ENCODE measurements at regions not wholly inside any gene's neighbourhood (a gene's known extent, or its start where the extent isn't known, plus 50 kb on each side); places are given as distances from the start of the nearest gene placed in this dataset.

- intact Hi-C loops (cut with micrococcal nuclease): no loop called here
- no peak for TF ChIP-seq CTCF (IDR thresholded peaks at IDR 0.05)
- 90% methylated on average over 3 of the region's 3 CpGs for WGBS (ENCODE audit: insufficient coverage)
Measured at GRCh38 chr3:31274326-31275024, 258.2 kb upstream of the STT3B start.

GRCh38 chr3:31275038-31275572 is 257.6 kb upstream of the STT3B start:
- H3K27ac Mint-ChIP-seq: no peak overlapping the region
- H3K4me1 Mint-ChIP-seq: peaks cover 0 to 6% of the 10 kb centered on the region in 2 donors
- ATAC-seq (no peak), DNase-seq (no peak)
- H3K9me3 Mint-ChIP-seq: no peaks in the 10 kb centered on the region
- no peaks in the 10 kb centered on the region for H3K9me3 ChIP-seq (ENCODE audit: control insufficient read depth, insufficient read depth, low read length)
- no peak overlapping the region for H3K4me3 ChIP-seq (ENCODE audit: low read length)
- no CpG with 5 or more reads among the region's 3 CpGs for WGBS (ENCODE audit: insufficient coverage)
- H3K27me3 Mint-ChIP-seq (ENCODE audit: low read depth in 2 of 2): peaks cover 5 to 24% of the 10 kb centered on the region in 2 donors
- H3K36me3 ChIP-seq (ENCODE audit: control insufficient read depth, insufficient read depth, low read length): no peaks in the 10 kb centered on the region
- no peaks in the 10 kb centered on the region for H3K36me3 Mint-ChIP-seq
- H3K27me3 ChIP-seq (ENCODE audit: control insufficient read depth, insufficient read depth, low read length): no peaks in the 10 kb centered on the region
- intact Hi-C loops (cut with micrococcal nuclease): no loop called here
- H3K4me1 ChIP-seq (ENCODE audit: control insufficient read depth, insufficient read depth, low read length): no peaks in the 10 kb centered on the region
- H3K4me3 Mint-ChIP-seq: no peak overlapping the region
- TF ChIP-seq CTCF (IDR thresholded peaks at IDR 0.05): no peak
- H3K27ac ChIP-seq (ENCODE audit: low read length): no peak overlapping the region

More at GRCh38 chr3:31274326-31275024, 258.2 kb upstream of the STT3B start:
- no peaks in the 10 kb centered on the region for H3K4me1 ChIP-seq (ENCODE audit: control insufficient read depth, insufficient read depth, low read length)
- no peaks in the 10 kb centered on the region for H3K27me3 ChIP-seq (ENCODE audit: control insufficient read depth, insufficient read depth, low read length)
- no peaks in the 10 kb centered on the region for H3K9me3 ChIP-seq (ENCODE audit: control insufficient read depth, insufficient read depth, low read length)
- Mint-ChIP-seq H3K9me3 (no peaks in the 10 kb centered on the region), H3K4me1 (peaks cover under 1 to 6% of the 10 kb centered on the region in 2 donors), H3K36me3 (no peaks in the 10 kb centered on the region), H3K27ac (no peak overlapping the region), H3K27me3 (ENCODE audit: low read depth in 2 of 2) (peaks cover 5 to 24% of the 10 kb centered on the region in 2 donors), H3K4me3 (no peak overlapping the region)
- H3K27ac ChIP-seq (ENCODE audit: low read length): no peak overlapping the region
- DNase-seq (no peak), ATAC-seq (no peak)
- H3K36me3 ChIP-seq (ENCODE audit: control insufficient read depth, insufficient read depth, low read length): no peaks in the 10 kb centered on the region
- H3K4me3 ChIP-seq (ENCODE audit: low read length): no peak overlapping the region

- H3K27ac ChIP-seq (ENCODE audit: low read length): no peak overlapping the region
- no peak overlapping the region for H3K4me3 Mint-ChIP-seq
- no peak overlapping the region for H3K4me3 ChIP-seq (ENCODE audit: low read length)
- intact Hi-C loops (cut with micrococcal nuclease): no loop called here
- H3K27ac Mint-ChIP-seq: no peak overlapping the region
- no peaks in the 10 kb centered on the region for H3K27me3 ChIP-seq (ENCODE audit: control insufficient read depth, insufficient read depth, low read length)
- DNase-seq: no peak
- no peaks in the 10 kb centered on the region for H3K36me3 Mint-ChIP-seq
- no peaks in the 10 kb centered on the region for H3K9me3 Mint-ChIP-seq
- no peaks in the 10 kb centered on the region for H3K4me1 ChIP-seq (ENCODE audit: control insufficient read depth, insufficient read depth, low read length)
- peaks cover 0 to 6% of the 10 kb centered on the region in 2 donors for H3K4me1 Mint-ChIP-seq
- ATAC-seq: no peak
- no peaks in the 10 kb centered on the region for H3K9me3 ChIP-seq (ENCODE audit: control insufficient read depth, insufficient read depth, low read length)
- no peak for TF ChIP-seq CTCF (IDR thresholded peaks at IDR 0.05)
- H3K36me3 ChIP-seq (ENCODE audit: control insufficient read depth, insufficient read depth, low read length): no peaks in the 10 kb centered on the region
- 84% methylated on average over 3 of the region's 3 CpGs for WGBS (ENCODE audit: insufficient coverage)
- peaks cover 5 to 23% of the 10 kb centered on the region in 2 donors for H3K27me3 Mint-ChIP-seq (ENCODE audit: low read depth in 2 of 2)
Measured at GRCh38 chr3:31275583-31275982, 257.1 kb upstream of the STT3B start.

- Histone ChIP-seq H3K4me1 (ENCODE audit: control insufficient read depth, insufficient read depth, low read length) (no peaks in the 10 kb centered on the region), H3K27ac (ENCODE audit: low read length) (no peak overlapping the region), H3K27me3 (ENCODE audit: control insufficient read depth, insufficient read depth, low read length) (no peaks in the 10 kb centered on the region), H3K36me3 (ENCODE audit: control insufficient read depth, insufficient read depth, low read length) (no peaks in the 10 kb centered on the region), H3K9me3 (ENCODE audit: control insufficient read depth, insufficient read depth, low read length) (no peaks in the 10 kb centered on the region), H3K4me3 (ENCODE audit: low read length) (no peak overlapping the region)
- Mint-ChIP-seq H3K36me3 (no peaks in the 10 kb centered on the region), H3K9me3 (peaks cover 0 to under 1% of the 10 kb centered on the region in 2 donors), H3K27ac (no peak overlapping the region), H3K4me3 (no peak overlapping the region), H3K27me3 (ENCODE audit: low read depth in 2 of 2) (peaks cover 0 to 9% of the 10 kb centered on the region in 2 donors), H3K4me1 (no peaks in the 10 kb centered on the region)
- intact Hi-C loops (cut with micrococcal nuclease): no loop called here
- 95% methylated on average over 2 of the region's 2 CpGs for WGBS (ENCODE audit: insufficient coverage)
- no peak for DNase-seq
- TF ChIP-seq CTCF (IDR thresholded peaks at IDR 0.05): no peak
- ATAC-seq: no peak
Measured at GRCh38 chr3:31277582-31277981, 255.1 kb upstream of the STT3B start.
